IMR-90 (cell line): ENCODE measurements at regions not wholly inside any gene's neighbourhood (a gene's known extent, or its start where the extent isn't known, plus 50 kb on each side); places are given as distances from the start of the nearest gene placed in this dataset.

Source experiments
- ATAC-seq: fragments of 200-7000 bp; cut with Tn5 transposase; 2 replicates; pipeline ENCODE4 v1.9.1; 2020; ENCODE audit warnings: low read depth, mild to moderate bottlenecking, moderate library complexity
- BruUV-seq: library from RNA; stranded (reverse); fragments of 400-500 nt; replicated peaks from 2 replicates; lab custom pipeline; 2021; lab: Mats Ljungman, UMichigan
- CTCF ChIA-PET: fragments of 300-600 bp; formaldehyde crosslinking; extraction: SDS; loops from one replicate; lab custom pipeline; 2021; ENCODE audit warnings: antibody characterized with exemption; lab: Yijun Ruan, JAX
- POLR2A ChIA-PET: fragments of 300-600 bp; sonication (Branson Sonifier 250); formaldehyde crosslinking; loops from one replicate; lab custom pipeline; 2022; ENCODE audit warnings: antibody characterized with exemption; ENCODE audit not compliant: unreplicated experiment; lab: Charles Lee
- DNase-seq: peaks from one replicate; pipeline ENCODE4 v3.0.0; 2013
- H2AFZ ChIP-seq: replicated peaks from 2 replicates; pipeline ENCODE3; 2013; ENCODE audit warnings: low read length, mild to moderate bottlenecking; ENCODE audit not compliant: poor library complexity
- H2AK5ac ChIP-seq: 2 replicates; pipeline ENCODE4 v1.6.1; 2013; ENCODE audit warnings: low read depth, low read length, inconsistent platforms
- H2AK9ac ChIP-seq: replicated peaks from 2 replicates; pipeline ENCODE3; 2013; ENCODE audit warnings: mild to moderate bottlenecking, low read depth, low read length, moderate library complexity; ENCODE audit not compliant: poor library complexity
- H2BK120ac ChIP-seq: 2 replicates; pipeline ENCODE4 v1.6.1; 2013; ENCODE audit warnings: low read depth, low read length, inconsistent platforms
- H2BK15ac ChIP-seq: 3 replicates; pipeline ENCODE4 v1.6.1; 2013; ENCODE audit warnings: low read depth, low read length, inconsistent platforms
- H2BK20ac ChIP-seq: 2 replicates; pipeline ENCODE4 v1.6.1; 2013; ENCODE audit warnings: low read depth, mild to moderate bottlenecking, inconsistent platforms, low read length, moderate library complexity
- H2BK5ac ChIP-seq: 2 replicates; pipeline ENCODE4 v1.6.1; 2013; ENCODE audit warnings: mild to moderate bottlenecking, low read depth, low read length, inconsistent platforms; ENCODE audit not compliant: poor library complexity, severe bottlenecking
- H3K14ac ChIP-seq: replicated peaks from 2 replicates; pipeline ENCODE4 v1.6.1; 2013; ENCODE audit warnings: low read depth, low read length, inconsistent platforms
- H3K18ac ChIP-seq: 2 replicates; pipeline ENCODE4 v1.6.1; 2013; ENCODE audit warnings: low read depth, low read length, control low read depth
- H3K23ac ChIP-seq: 2 replicates; pipeline ENCODE4 v1.6.1; 2013; ENCODE audit warnings: low read depth, low read length, inconsistent platforms
- H3K27ac ChIP-seq: 2 replicates; pipeline ENCODE4 v1.5.1; 2013; ENCODE audit warnings: mild to moderate bottlenecking, control low read depth, low read length; ENCODE audit not compliant: insufficient read depth
- H3K27me3 ChIP-seq: 2 replicates; pipeline ENCODE4 v1.6.1; 2013; ENCODE audit warnings: low read length; ENCODE audit not compliant: control insufficient read depth, insufficient read depth
- H3K36me3 ChIP-seq: 2 replicates; pipeline ENCODE4 v1.6.1; 2013; ENCODE audit warnings: low read length, mixed read lengths; ENCODE audit not compliant: control insufficient read depth, insufficient read depth
- H3K4ac ChIP-seq: 2 replicates; pipeline ENCODE4 v1.6.1; 2013; ENCODE audit warnings: low read depth, low read length, inconsistent platforms
- H3K4me1 ChIP-seq: 2 replicates; pipeline ENCODE4 v1.6.1; 2013; ENCODE audit warnings: low read length, mixed read lengths; ENCODE audit not compliant: control insufficient read depth, insufficient read depth
- H3K4me2 ChIP-seq: 2 replicates; pipeline ENCODE4 v1.6.1; 2013; ENCODE audit warnings: low read depth, mild to moderate bottlenecking, control low read depth, low read length, moderate library complexity
- H3K4me3 ChIP-seq: 2 replicates; pipeline ENCODE4 v1.5.1; 2013; ENCODE audit warnings: low read depth, mild to moderate bottlenecking, control low read depth, low read length, moderate library complexity; ENCODE audit not compliant: insufficient read depth
- H3K56ac ChIP-seq: 2 replicates; pipeline ENCODE4 v1.6.1; 2013; ENCODE audit warnings: low read length, inconsistent platforms; ENCODE audit not compliant: insufficient read depth; ENCODE audit errors: extremely low read depth
- H3K79me1 ChIP-seq, 2 experiments: 2 replicates each; pipeline ENCODE4 v1.6.1; 2013; ENCODE audit warnings: low read length in 2 of 2, inconsistent platforms in 1 of 2, low read depth in 1 of 2
- H3K9ac ChIP-seq: 2 replicates; pipeline ENCODE4 v1.6.1; 2013; ENCODE audit warnings: low read depth, low read length, control low read depth
- H3K9me1 ChIP-seq: 2 replicates; pipeline ENCODE4 v1.6.1; 2013; ENCODE audit warnings: low read length, inconsistent platforms; ENCODE audit not compliant: insufficient read depth
- H3K9me3 ChIP-seq: 2 replicates; pipeline ENCODE4 v1.6.1; 2013; ENCODE audit warnings: low read length; ENCODE audit not compliant: control insufficient read depth, insufficient read depth
- H4K20me1 ChIP-seq: 2 replicates; pipeline ENCODE4 v1.6.1; 2013; ENCODE audit warnings: low read length, inconsistent platforms; ENCODE audit not compliant: insufficient read depth
- H4K5ac ChIP-seq: 2 replicates; pipeline ENCODE4 v1.6.1; 2013; ENCODE audit warnings: mild to moderate bottlenecking, low read depth, low read length, control low read depth
- H4K8ac ChIP-seq, 2 experiments: 2 replicates each; pipeline ENCODE4 v1.6.1; 2013; ENCODE audit warnings: low read depth in 2 of 2, low read length in 2 of 2, control low read depth in 1 of 2, inconsistent platforms in 1 of 2
- H4K91ac ChIP-seq: 2 replicates; pipeline ENCODE4 v1.6.1; 2013; ENCODE audit warnings: low read depth, low read length, inconsistent platforms; ENCODE audit not compliant: insufficient read depth
- CEBPB ChIP-seq: IDR thresholded peaks from 2 replicates; pipeline ENCODE4 v1.6.1; 2012; ENCODE audit warnings: low read depth, low read length, improper control_type of control experiment
- USF2 ChIP-seq: fragments of 150-350 bp; IDR thresholded peaks from 2 replicates; pipeline ENCODE4 v1.6.1; 2017; ENCODE audit warnings: mild to moderate bottlenecking, antibody characterized with exemption, low read length, low read depth
- WGBS, 2 experiments: methylation state at CpG; one replicate each; pipeline versions ENCODE4 v1.1.5 to v1.1.7; 2013; ENCODE audit warnings: missing lambda C conversion rate in 2 of 2; ENCODE audit not compliant: insufficient read length in 1 of 2; ENCODE audit errors: extremely low coverage in 2 of 2; 5-methylcytosine and 5-hydroxymethylcytosine counted together
- dilution Hi-C: fragments of 300-500 bp; cut with HindIII; formaldehyde crosslinking; loops from one replicate; pipeline ENCODE4 v1.14.3; 2018; ENCODE audit warnings: low sequenced_read_pairs; ENCODE audit not compliant: unreplicated experiment
- in situ Hi-C: fragments of 300-500 bp; cut with MboI; formaldehyde crosslinking; loops from 3 replicates; pipeline ENCODE4 v1.14.3; 2019; ENCODE audit warnings: low sequenced_read_pairs, inconsistent platforms, mixed read lengths
- intact Hi-C: fragments of 100-400 bp; cut with micrococcal nuclease; formaldehyde crosslinking; loops from 2 replicates; pipeline ENCODE4 v1.10.0; 2022

- Histone ChIP-seq H3K56ac (no peak overlapping the region), H3K79me1 (no peaks in the 10 kb centered on the region), H3K4me2 (no peak overlapping the region), H2AK5ac (no peak overlapping the region), H2BK15ac (no peak overlapping the region), H3K9me3 (peaks cover 8% of the 10 kb centered on the region), H3K4ac (no peak overlapping the region), H4K5ac (no peak overlapping the region), H3K9me1 (no peaks in the 10 kb centered on the region), H2BK120ac (no peak overlapping the region), H2BK5ac (no peak overlapping the region), H3K18ac (no peak overlapping the region), H3K9ac (no peak overlapping the region), H2AFZ (no peak overlapping the region), H3K27ac (no peak overlapping the region), H3K23ac (no peak overlapping the region), H3K14ac (no peak overlapping the region), H3K36me3 (no peaks in the 10 kb centered on the region), H4K20me1 (no peaks in the 10 kb centered on the region), H3K27me3 (no peaks in the 10 kb centered on the region), H4K8ac (no peak overlapping the region), H2AK9ac (peak overlapping the region; percentile 37), H3K4me3 (no peak overlapping the region), H2BK20ac (no peak overlapping the region), H3K4me1 (no peaks in the 10 kb centered on the region), H4K91ac (no peak overlapping the region)
- ChIA-PET CTCF (no interaction called here), POLR2A (no interaction called here)
- TF ChIP-seq USF2 (no peak), CEBPB (no peak)
- ATAC-seq: no peak
- intact Hi-C loops: no loop called here
- in situ Hi-C loops: no loop called here
- no TSS peak for BruUV-seq
- dilution Hi-C loops: no loop called here
- 49% methylated on average over 3 of the region's 3 CpGs; no CpG with 5 or more reads in 1 of the 2 experiments for WGBS, 2 experiments
- DNase-seq: no peak
Measured at GRCh38 chr10:59493017-59493416, 130.7 kb upstream of the FAM13C start.
